PC-3 (cell line): ENCODE measurements at regions not wholly inside any gene's neighbourhood (a gene's known extent, or its start where the extent isn't known, plus 50 kb on each side); places are given as distances from the start of the nearest gene placed in this dataset.

Experiments used
- EZH2 ChIP-seq: fragments of 300-600 bp; sonication (generic); IDR thresholded peaks from one replicate; pipeline ENCODE4 v1.6.1; 2017; ENCODE audit warnings: antibody characterized with exemption, mild to moderate bottlenecking, low read length; ENCODE audit not compliant: unreplicated experiment
- EZH2phosphoT487 ChIP-seq: fragments of 300-600 bp; sonication (generic); IDR thresholded peaks from 2 replicates; pipeline ENCODE4 v1.6.1; 2018; ENCODE audit warnings: mild to moderate bottlenecking, antibody characterized with exemption, low read length, borderline replicate concordance
- TF ChIP-seq, protein P1 (sequence below): fragments of 300-600 bp; sonication (generic); conservative IDR thresholded peaks from 2 replicates; pipeline ENCODE4 v1.5.1; 2017; ENCODE audit warnings: antibody characterized with exemption, low read depth, mild to moderate bottlenecking, low read length

DNA sequence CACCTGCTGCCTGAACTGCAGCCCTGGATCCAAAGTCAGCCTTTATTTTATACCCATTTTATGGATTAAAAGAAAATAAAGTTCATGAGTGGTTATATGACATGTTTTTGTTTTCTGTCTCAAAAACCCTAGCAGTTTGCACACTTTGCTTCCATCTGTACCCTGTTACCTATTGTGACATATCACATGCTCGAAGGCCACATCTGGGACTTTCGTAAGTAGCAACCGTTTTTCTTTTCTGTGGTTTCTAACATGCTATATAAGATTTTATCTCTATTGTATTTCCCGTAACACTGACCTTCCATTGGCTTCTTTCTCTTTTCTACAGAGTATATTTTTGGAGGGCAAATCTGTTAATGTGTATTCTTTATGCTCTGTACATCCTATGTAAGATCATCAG is 1007.2 kb downstream of the PCDH9 start:
- TF ChIP-seq, protein P1, sequence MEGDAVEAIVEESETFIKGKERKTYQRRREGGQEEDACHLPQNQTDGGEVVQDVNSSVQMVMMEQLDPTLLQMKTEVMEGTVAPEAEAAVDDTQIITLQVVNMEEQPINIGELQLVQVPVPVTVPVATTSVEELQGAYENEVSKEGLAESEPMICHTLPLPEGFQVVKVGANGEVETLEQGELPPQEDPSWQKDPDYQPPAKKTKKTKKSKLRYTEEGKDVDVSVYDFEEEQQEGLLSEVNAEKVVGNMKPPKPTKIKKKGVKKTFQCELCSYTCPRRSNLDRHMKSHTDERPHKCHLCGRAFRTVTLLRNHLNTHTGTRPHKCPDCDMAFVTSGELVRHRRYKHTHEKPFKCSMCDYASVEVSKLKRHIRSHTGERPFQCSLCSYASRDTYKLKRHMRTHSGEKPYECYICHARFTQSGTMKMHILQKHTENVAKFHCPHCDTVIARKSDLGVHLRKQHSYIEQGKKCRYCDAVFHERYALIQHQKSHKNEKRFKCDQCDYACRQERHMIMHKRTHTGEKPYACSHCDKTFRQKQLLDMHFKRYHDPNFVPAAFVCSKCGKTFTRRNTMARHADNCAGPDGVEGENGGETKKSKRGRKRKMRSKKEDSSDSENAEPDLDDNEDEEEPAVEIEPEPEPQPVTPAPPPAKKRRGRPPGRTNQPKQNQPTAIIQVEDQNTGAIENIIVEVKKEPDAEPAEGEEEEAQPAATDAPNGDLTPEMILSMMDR, result no peak
- no peak for TF ChIP-seq EZH2
- TF ChIP-seq EZH2phosphoT487, result no peak
